ENCODE measurements at regions not wholly inside any gene's neighbourhood (a gene's known extent, or its start where the extent isn't known, plus 50 kb on each side); places are given as distances from the start of the nearest gene placed in this dataset.

- Mint-ChIP-seq H3K36me3 (no peaks in the 10 kb centered on the region), H3K27me3 (ENCODE audit: low read depth in 3 of 3) (peaks cover 2 to 3% (median 3%) of the 10 kb centered on the region in 3 donors)
- intact Hi-C loops (cut with micrococcal nuclease): no loop called here
Observed at GRCh38 chr12:97335115-97335514, 127.5 kb upstream of the RMST start.

GRCh38 chr12:97336900-97337751, 125.5 kb upstream of the RMST start:
- no peak overlapping the region for H3K4me2 ChIP-seq (replicated peaks; ENCODE audit: extremely low read depth, low read length, poor library complexity, severe bottlenecking)
- H3K4me3 ChIP-seq (replicated peaks in 1 of 3; ENCODE audit: low read depth in 2 of 3, low read length in 3 of 3): no peak overlapping the region
- no peaks in the 10 kb centered on the region for H3K4me1 ChIP-seq (ENCODE audit: control insufficient read depth in 1 of 2, insufficient read depth in 2 of 2, low read length in 2 of 2)
- intact Hi-C loops (cut with micrococcal nuclease): no loop called here
- H3K9me3 Mint-ChIP-seq: peaks cover 0 to 2% (median 0%) of the 10 kb centered on the region in 7 donors
- no peaks in the 10 kb centered on the region for H3K4me1 Mint-ChIP-seq
- H3K27ac ChIP-seq (ENCODE audit: low read depth in 1 of 2, low read length in 2 of 2): no peak overlapping the region
- no peak for TF ChIP-seq CTCF (IDR thresholded peaks at IDR 0.05)
- H3K27me3 ChIP-seq (ENCODE audit: control insufficient read depth in 2 of 2, insufficient read depth in 2 of 2, low read length in 2 of 2): no peaks in the 10 kb centered on the region
- no peaks in the 10 kb centered on the region for H3K79me2 ChIP-seq (ENCODE audit: insufficient read depth, low read length)
- H2AFZ ChIP-seq (ENCODE audit: insufficient read depth, low read depth, low read length, poor library complexity, severe bottlenecking): no peak overlapping the region
- no peak overlapping the region for H3K4me3 Mint-ChIP-seq
- no peaks in the 10 kb centered on the region for H3K36me3 Mint-ChIP-seq
- DNase-seq: no peak
- H4K20me1 ChIP-seq (ENCODE audit: insufficient read depth, low read length): no peaks in the 10 kb centered on the region
- no peaks in the 10 kb centered on the region for H3K36me3 ChIP-seq (replicated peaks in 1 of 2; ENCODE audit: control insufficient read depth in 1 of 2, insufficient read depth in 2 of 2, low read length in 2 of 2)
- no CpG with 5 or more reads among the region's 7 CpGs for WGBS (ENCODE audit: insufficient coverage)
- H3K27me3 Mint-ChIP-seq (ENCODE audit: low read depth in 3 of 3): peaks cover 0 to 3% (median 2%) of the 10 kb centered on the region in 3 donors
- no peaks in the 10 kb centered on the region for H3K9me3 ChIP-seq (replicated peaks in 1 of 2; ENCODE audit: control insufficient read depth in 1 of 2, insufficient read depth in 1 of 2, low read length in 2 of 2)
- no peak overlapping the region for H3K9ac ChIP-seq (ENCODE audit: insufficient read depth, low read length, poor library complexity, severe bottlenecking)
- H3K27ac Mint-ChIP-seq: no peak overlapping the region

More at GRCh38 chr12:97335115-97335514, 127.5 kb upstream of the RMST start:
- Histone ChIP-seq H2AFZ (ENCODE audit: insufficient read depth, low read depth, low read length, poor library complexity, severe bottlenecking) (no peak overlapping the region), H3K27me3 (ENCODE audit: control insufficient read depth in 2 of 2, insufficient read depth in 2 of 2, low read length in 2 of 2) (no peaks in the 10 kb centered on the region), H3K4me3 (replicated peaks in 1 of 3; ENCODE audit: low read depth in 2 of 3, low read length in 3 of 3) (no peak overlapping the region), H3K4me2 (replicated peaks; ENCODE audit: extremely low read depth, low read length, poor library complexity, severe bottlenecking) (no peak overlapping the region), H4K20me1 (ENCODE audit: insufficient read depth, low read length) (no peaks in the 10 kb centered on the region), H3K9ac (ENCODE audit: insufficient read depth, low read length, poor library complexity, severe bottlenecking) (no peak overlapping the region), H3K79me2 (ENCODE audit: insufficient read depth, low read length) (no peaks in the 10 kb centered on the region), H3K4me1 (ENCODE audit: control insufficient read depth in 1 of 2, insufficient read depth in 2 of 2, low read length in 2 of 2) (no peaks in the 10 kb centered on the region), H3K9me3 (replicated peaks in 1 of 2; ENCODE audit: control insufficient read depth in 1 of 2, insufficient read depth in 1 of 2, low read length in 2 of 2) (no peaks in the 10 kb centered on the region), H3K36me3 (replicated peaks in 1 of 2; ENCODE audit: control insufficient read depth in 1 of 2, insufficient read depth in 2 of 2, low read length in 2 of 2) (no peaks in the 10 kb centered on the region), H3K27ac (ENCODE audit: low read depth in 1 of 2, low read length in 2 of 2) (no peak overlapping the region)
- H3K4me1 Mint-ChIP-seq: no peaks in the 10 kb centered on the region
- H3K4me3 Mint-ChIP-seq: no peak overlapping the region
- peaks cover 0 to 3% (median 2%) of the 10 kb centered on the region in 7 donors for H3K9me3 Mint-ChIP-seq
- TF ChIP-seq CTCF (IDR thresholded peaks at IDR 0.05): no peak
- DNase-seq: no peak
- 67% methylated on average over 1 of the region's 4 CpGs for WGBS (ENCODE audit: insufficient coverage)
- no peak overlapping the region for H3K27ac Mint-ChIP-seq
